HG02840 (cell line): ENCODE measurements at regions not wholly inside any gene's neighbourhood (a gene's known extent, or its start where the extent isn't known, plus 50 kb on each side); places are given as distances from the start of the nearest gene placed in this dataset.

Source experiments
- ATAC-seq: cut with Tn5 transposase; IDR thresholded peaks from one replicate; pipeline ENCODE4 v1.9.1; 2021; ENCODE audit warnings: mild to moderate bottlenecking, moderate library complexity, moderate number of reproducible peaks; ENCODE audit not compliant: unreplicated experiment, low FRiP score

DNA sequence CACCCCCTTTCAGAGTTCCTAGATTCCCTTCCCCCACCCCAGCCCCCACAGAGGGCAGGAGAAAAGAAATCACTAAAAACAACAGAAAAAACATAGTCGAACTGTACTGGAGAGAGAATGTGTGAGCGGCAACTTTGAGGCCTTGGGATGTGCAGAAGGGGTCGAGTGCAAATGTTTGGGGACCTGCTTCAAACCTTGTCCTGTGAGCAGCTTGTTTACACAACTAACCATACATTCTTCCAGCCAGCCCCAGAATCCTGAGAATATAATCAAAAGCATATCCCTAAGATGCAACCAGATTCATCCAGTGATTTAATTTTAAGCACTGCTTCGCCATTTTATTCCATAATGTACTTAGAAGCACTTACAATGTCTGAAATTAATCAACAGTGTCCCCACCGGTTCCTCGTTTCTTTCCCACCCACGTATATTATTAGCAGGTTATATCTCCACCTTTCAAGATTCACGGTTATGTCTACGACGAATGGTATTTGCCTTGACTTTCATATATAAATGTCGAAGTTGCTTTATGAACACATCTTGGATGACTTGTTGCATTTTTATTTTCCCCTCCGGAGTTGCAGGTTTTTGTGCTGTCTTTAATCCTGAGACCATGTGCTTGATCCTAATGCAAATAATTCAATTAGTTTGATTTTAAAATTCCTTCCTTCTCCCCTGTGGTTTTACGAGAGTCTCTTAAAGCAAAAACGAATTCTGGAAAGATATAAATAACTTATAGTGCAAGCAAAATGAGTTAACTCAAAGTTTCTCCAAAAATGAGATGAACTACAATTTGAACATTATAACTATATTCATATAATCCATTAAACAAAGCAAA, 107.6 kb downstream of the ZIC5 start:
- no peak for ATAC-seq

DNA sequence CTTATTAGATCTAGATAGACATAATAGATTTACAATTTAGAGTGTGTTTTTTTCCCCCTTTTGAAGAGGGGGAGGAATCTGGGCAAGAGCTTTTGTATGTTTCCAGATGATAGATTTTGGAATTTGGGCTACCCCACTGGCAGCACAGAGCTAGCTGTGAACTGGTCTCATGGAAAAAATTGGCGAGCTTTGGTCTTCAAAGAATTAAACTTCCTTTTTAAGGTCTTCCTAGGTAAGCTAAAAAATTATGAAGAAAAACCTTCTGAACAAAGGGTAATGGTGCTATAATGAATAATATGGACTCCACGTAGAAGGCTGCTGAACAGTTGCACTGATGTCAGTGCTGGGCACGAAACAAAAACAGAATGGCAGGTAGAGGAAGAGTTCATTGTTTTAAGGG, 109.3 kb downstream of the ZIC5 start:
- ATAC-seq: no peak

DNA sequence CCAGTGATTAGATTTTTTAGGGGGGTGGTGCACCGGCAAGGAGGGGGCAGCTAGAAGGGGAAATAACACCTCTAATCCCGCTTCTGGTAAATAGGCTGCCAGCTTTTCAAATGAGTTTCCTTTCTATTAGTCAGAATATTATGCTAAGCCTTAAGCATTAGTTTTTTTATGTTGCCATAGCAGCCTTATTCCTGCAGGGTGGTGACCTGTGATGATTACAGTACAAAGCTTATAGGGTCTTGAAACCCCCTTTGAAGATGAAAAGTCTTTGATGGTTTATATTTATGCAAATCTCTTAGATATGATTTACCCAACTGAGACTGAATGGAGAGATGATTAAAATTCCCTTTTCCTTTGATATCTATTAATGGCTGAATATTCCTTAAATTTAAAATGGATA, 109.8 kb downstream of the ZIC5 start:
- no peak for ATAC-seq

DNA sequence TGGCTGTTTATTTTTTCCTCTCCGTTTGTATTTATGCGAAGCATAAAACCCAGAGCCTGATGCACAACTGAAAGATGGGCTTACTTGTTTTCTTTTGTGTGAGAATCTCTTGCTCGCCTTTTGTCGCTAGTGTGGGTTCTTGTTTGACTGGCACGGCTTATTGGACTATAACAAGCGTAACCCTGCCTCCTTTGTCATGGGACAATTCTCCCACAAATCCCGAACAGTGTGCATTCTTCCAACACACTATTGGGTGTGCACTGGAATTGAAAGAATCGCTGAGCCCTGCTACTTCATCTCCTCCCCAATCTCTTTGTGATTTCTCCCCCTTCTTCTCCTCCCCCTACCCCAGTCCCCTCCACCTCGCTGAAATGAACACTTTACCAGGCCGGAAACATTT, 110.8 kb downstream of the ZIC5 start:
- no peak for ATAC-seq

DNA sequence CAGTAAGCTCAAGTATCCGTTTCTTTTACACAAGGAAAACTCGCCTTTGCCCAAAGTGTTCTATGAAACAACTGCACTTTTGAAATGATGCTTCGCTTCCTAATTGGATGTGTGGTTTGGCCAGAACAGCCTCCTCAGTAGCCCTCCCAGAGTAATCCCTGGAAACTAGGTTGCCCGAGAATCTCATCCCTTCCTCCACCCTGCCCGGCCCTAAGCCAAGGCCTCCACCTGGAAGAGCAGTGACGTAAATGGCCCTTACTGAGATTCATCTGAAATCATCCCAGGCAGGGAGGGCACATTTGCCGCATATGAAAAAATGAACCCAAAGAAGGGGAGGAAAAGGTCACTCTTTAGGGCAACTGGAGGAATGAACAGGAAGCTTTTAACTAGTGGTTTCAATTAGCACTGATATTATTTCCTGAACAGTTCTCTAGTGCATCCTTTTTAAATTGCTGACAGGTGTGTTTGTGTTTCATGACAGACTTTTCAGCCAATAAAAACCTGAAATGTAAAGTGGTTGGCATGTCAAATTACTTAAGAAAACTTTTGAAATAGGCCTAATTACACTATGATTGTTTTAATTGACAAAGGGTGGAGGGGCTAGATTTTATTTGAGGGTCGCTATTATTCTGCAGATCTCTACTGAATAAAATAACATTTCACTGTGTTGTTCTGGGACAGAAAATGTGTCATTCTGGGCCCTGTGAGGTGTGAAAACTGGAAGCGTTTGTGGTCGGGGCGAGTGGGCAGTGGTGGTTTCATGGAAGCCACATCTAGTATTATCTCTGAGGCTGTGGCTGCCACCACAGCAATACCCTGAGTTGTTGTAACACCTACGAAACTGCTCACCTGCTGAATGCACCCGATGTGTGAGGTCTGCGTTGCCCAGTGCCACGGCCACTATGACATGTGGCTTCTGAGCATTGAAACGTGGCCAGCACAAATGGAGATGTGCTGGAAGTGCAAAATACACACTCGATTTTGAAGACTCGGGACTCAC, 112.1 kb downstream of the ZIC5 start:
- no peak for ATAC-seq

DNA sequence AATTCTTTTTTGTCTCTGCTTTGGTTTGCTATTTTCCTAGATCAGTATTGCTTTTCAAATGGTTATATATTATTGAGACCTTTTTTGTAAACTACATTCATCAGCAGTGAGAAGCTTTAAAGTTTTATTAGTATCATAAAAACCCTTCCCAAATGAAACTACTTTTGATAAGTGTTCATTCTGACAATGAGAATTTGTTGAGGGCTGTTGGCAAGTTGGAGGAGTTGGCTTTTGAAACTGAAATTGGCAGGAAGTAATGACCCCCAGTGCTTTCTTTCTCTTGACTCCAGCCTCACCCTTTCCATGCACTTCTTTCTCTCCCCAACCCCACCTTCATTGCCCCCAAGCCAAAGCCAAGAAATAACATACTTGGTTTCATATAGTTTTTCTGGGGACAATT, 113.8 kb downstream of the ZIC5 start:
- no peak for ATAC-seq

DNA sequence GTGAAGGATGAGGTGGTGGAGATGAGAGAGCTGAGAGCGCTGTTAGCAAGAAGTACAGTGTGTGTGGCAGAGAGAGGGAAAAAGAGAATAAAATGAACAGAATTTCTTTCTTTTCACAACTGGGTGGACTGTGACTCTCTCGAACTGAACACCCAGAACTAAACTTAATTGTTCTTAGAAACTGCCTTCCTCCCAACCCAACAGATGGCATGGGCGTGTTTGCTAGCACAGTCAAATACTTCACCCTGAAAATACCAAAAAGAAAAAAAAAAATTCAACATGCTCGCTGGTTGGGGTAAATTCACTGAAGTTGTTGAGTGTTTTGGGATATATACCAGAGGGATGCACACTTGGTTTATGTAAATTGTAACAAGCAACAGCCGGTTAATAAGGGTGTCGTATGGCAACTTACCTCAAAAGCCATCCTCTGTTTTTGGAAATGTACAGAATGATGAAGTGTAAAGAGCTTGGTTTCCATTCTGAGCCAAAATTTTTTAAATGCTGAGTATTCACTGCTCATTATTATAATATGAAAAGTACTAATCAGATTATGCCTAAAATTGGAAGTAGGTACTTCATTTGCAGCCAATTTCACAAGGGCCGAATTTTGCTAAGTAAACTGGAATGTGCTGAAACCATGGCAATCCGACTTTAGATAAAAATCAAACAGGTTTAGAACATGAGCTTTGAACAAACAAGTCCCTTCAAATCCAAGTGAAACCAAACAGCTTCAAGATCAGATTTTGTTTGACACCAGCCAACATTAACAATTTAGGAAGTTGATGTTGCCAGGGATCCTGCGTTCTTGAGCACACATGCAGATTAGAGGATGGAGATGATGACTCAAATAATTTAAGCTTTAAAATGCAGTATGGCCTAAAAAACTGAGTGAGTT, 115.8 kb downstream of the ZIC5 start:
- ATAC-seq: no peak

DNA sequence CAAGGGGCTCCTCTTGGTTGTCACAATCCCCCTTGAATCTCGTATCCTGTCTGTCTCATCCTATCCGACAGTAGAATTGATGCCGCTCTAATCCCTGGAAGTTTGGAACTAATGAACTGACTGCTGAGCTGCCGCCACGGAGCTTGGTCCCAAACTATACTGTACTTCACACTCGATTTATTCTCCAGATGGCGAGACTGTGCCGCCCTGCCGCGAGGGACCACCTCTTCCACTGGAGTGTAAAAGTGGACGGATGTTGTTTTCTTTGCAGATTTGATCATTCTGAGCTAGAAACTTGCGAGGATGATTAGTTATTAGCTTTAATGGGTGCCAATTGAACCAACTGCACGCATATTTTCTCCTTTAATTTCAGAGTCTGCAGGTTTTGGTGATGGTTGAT, 117.2 kb downstream of the ZIC5 start:
- no peak for ATAC-seq

DNA sequence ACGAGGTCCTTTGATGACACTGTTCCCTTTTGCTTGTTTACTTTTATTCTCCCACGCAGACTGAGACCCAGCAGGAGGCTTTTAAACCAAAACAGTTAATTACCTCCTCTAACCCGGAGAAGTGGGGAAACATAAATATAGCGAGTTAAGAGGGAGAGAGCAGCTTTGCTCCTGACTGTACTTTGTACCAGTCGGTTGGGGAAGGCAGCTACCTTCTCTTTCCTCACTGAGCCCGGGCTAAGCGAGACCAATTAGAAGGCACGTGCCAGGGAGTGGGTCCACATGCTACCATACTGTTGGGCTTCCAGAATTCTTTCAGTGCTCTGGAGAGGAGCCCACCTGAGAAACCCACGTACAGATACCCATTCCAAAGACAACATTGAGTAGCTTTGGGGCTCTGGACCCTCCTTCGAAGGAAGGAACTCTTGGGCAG, 124.2 kb downstream of the ZIC5 start:
- ATAC-seq: no peak

DNA sequence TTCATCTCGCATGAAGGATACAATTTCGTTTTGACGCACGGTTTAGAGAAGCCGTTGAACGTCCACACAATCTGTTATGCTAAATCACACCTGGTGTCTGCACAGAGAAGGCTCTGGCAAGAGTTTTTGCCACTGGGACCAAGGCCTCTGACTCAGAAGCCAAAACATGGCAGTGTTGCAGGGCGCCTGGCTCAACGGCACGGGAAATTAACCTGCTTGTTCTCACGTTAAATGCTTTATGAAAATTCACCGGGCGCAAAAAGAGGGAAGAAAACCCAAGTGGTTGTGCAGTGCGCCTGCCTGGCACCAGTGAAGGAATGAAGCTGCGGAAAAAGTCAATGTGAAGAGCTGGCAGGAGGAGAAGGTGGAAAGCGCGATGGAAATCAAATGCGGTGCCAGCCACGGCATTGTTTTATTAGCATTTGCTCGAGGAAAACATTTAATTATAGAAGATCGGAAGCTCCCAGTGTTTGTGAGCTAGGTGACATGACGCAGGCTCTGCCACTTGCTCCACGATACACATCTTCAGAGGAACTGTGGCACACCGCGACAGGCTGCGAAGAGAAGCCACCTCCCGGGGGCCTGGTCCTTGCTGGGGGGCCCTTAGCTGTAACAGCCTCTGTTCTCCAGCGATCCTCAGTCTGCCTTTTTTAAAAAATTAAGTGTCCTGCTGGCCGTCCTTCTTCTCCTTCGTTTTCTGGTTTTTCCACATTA, 126.2 kb downstream of the ZIC5 start:
- ATAC-seq: no peak

DNA sequence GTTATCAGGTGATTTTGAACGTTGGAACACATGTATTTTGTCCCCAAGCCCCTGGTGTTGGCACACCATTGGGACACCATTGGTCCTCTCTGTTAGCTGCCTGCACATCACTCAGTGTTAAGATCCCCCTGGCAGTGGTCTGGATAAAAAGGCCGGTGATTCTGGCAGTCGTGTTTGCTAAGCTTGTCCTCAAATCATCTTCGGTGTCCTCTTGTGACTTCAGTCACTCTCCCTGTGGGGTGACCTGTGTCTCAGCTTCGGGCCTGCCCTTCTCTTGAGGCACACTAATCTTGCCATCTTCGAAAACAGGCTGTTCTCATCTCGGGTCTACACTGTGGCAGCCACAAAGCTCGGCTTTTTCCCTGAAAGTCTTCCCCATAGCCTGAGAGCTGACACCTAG, 127.1 kb downstream of the ZIC5 start:
- no peak for ATAC-seq

DNA sequence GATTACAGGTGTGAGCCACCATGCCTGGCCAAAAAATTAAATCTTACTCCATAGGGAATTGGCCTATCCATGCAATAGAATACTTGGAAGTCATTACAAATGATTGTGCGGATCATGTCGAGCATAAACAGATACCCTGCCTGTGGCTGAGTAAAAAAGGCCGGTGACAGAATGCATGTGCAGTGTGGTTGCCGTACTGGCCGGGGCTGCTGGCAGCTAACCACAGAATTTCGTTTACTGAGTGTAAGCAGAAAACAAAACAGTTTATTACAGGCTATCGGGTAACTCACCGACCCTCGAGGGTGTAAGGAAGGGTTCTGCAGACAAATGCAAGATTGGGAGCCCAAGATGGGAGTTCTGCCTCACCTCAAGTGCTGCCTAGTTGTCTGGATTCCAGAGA, 127.7 kb downstream of the ZIC5 start:
- ATAC-seq: no peak

DNA sequence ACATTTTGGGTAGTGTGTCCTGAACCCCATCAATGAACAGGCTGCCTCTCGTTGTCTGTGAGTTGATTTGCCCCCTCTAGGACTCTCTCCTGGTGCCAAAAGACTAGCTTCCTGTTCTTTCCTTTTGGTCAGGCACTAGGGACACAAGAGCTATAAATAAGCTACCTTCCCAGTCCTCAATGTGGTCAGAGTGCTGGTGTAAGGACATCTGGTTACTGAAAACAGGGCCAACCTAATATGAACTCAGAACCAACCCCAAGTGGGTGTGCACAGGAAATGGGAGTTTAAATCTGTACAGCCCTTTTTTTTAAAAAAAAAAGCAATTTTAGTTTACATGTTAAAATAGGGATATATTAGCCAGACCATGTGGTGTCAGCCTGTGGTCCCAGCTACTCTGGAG, 129.2 kb downstream of the ZIC5 start:
- ATAC-seq: no peak

DNA sequence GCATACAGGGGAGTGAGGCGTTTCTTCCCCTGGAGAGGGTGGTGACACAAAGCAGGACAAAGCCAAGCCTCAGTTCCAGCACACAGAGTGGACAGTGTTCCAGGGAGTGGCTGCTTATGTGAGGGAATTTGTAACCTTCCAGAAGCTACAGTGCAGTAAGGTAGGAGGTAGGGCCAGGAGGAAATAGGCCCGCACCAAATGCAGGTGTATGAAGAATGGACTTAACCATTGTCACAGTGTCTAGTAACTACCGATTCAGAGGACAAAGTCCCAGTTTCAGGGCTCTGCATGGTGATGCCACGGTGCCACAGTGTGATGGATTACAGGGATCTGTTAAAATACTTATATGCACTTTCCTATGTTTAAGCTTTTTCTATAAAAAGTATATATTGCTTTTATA, 135.3 kb downstream of the ZIC5 start:
- no peak for ATAC-seq

DNA sequence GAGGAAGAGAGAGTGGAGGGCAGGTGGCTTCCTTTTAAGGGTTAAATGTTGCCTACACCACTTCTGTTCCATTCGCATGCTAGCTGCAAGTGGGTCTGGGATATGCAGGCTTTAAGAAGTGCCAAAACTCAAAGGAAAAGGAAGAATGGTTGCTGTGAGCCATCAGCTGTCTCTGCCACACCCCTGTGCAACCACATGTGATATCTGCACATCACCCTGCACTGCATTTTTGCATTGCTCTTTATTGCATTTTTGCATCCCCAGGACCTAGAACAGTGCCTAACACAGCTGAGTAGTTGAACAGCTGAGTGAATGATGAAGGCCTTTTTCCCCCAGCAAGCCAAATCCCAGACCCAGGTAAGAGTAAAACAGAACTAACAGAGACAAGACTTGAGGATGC, 136.1 kb downstream of the ZIC5 start:
- no peak for ATAC-seq

DNA sequence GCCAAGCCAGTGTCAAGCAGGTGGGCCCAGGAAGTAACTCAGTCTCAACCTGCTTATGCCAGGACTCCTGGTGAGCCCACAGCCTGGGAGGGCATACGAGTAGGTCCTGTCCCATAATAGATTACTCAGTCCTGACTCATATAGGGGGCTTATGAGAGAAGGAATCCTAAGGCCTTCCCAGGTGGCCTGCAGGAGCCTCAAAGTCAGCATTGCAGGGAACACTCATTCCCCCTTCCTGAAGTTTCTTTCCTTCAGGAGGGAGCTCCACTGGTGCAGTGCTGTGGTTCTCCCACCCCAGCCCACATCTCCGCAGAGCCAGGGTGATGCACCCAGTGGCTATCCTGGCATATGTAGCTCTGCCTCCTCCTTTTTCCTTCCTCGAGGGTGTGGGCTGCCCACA, 137.3 kb downstream of the ZIC5 start:
- no peak for ATAC-seq

DNA sequence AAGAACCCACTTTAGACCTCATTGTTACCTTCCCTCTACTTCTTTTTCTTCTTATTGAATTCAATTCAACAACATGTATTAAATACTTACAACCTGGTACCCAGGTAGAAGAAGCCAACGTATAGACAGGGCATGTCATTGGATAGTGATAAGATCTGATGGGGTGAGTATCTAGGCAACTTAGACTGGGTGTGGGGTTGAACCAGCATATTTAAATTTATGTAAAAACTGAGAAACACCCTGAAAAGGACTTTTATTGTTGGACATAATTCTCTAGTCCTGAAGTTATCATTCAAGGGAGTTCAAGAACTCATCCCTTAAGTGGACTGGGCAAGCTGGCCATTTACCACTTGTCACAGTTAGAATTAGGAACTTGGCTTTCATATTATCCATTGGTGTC, 139.2 kb downstream of the ZIC5 start:
- no peak for ATAC-seq

DNA sequence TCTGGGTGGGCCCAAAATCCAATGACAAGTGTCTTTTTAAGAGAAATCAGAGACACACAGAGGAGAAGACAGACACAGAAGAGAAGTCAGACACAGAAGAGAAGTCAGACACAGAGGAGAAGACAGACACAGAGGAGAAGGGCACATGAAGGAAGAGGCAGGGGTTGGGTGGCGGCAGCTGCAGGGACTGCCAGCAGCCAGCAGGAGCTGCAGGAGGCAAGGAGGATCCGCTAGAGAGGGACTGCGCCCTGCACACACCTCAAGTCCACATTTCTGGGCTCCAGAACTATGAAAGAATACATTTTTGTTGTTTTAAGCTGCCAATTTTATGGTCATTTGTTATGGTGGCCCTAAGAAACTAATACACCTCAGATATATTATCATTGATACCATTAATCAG, 140.6 kb downstream of the ZIC5 start:
- no peak for ATAC-seq

DNA sequence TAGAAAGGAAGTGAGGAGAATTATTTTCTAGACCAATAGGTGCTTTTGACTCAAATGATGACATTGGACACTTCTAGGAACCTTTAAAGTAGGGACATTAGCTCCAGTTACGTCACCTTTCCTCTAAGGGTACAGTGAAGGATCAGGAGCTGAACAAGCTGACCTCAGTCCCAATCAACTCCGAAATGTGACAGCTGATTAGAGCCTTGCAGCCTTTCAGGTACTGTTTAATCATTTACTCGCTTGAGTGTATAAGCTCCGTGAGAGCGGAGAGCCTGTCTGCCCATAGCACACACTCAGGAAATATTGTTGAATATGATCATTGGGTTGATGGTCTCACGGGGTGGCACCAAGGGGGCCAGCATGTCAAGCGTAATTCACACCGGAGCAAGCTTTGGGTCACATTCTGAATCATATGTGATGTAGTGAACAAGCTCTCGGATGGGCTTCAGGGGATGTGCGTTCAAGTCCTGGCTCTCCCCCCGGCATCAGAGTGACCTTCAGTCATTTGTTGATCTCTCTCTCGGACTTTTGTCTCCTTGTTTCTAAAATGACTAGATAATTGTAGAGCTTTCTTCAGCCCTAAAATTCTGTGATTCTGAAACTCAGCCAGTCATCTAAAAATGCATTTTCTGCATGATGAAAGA, 141.9 kb downstream of the ZIC5 start:
- ATAC-seq: no peak
